ENCODE measurements at regions not wholly inside any gene's neighbourhood (a gene's known extent, or its start where the extent isn't known, plus 50 kb on each side); places are given as distances from the start of the nearest gene placed in this dataset.
A peak's percentile ranks its signal among the peaks of the same experiment; 100 is the strongest.

GRCh38 chr18:37762076-37762621 lies 196.6 kb upstream of the CELF4 start:
- Mint-ChIP-seq H3K36me3 (no peaks in the 10 kb centered on the region), H3K27ac (no peak overlapping the region), H3K27me3 (ENCODE audit: insufficient read depth, low read depth) (peaks cover 2% of the 10 kb centered on the region), H3K9me3 (no peaks in the 10 kb centered on the region), H3K4me3 (no peak overlapping the region), H3K4me1 (no peaks in the 10 kb centered on the region)
- TF ChIP-seq CTCF (IDR thresholded peaks at IDR 0.05) = no peak
- no peak for TF ChIP-seq EZH2phosphoT487 (IDR thresholded peaks at IDR 0.05)
- no peak for TF ChIP-seq EZH2 (IDR thresholded peaks at IDR 0.05)
- no peak overlapping the region for H3K4me2 ChIP-seq
- H3K79me2 ChIP-seq (ENCODE audit: low read depth) = no peaks in the 10 kb centered on the region
- H3K27ac ChIP-seq = no peak overlapping the region
- no peak overlapping the region for H3K9ac ChIP-seq
- H3K9me3 ChIP-seq (ENCODE audit: low read depth) = no peaks in the 10 kb centered on the region
- no peaks in the 10 kb centered on the region for H4K20me1 ChIP-seq (ENCODE audit: low read depth)
- no peak for DNase-seq (ENCODE audit: low spot score)
- H3K4me1 ChIP-seq = no peaks in the 10 kb centered on the region
- H2AFZ ChIP-seq (replicated peaks) = no peak overlapping the region
- H3F3A ChIP-seq (ENCODE audit: low read depth) = no peaks in the 10 kb centered on the region
- H3K36me3 ChIP-seq = no peaks in the 10 kb centered on the region
- no peak overlapping the region for H3K4me3 ChIP-seq
- no peaks in the 10 kb centered on the region for H3K27me3 ChIP-seq

GRCh38 chr18:37754141-37754540 lies 188.5 kb upstream of the CELF4 start:
- no peak overlapping the region for H3K27ac ChIP-seq
- no peak overlapping the region for H2AFZ ChIP-seq (replicated peaks)
- no peak overlapping the region for H3K4me2 ChIP-seq
- no peaks in the 10 kb centered on the region for H3K36me3 Mint-ChIP-seq
- TF ChIP-seq EZH2 (IDR thresholded peaks at IDR 0.05) (no peak), EZH2phosphoT487 (IDR thresholded peaks at IDR 0.05) (no peak), CTCF (IDR thresholded peaks at IDR 0.05) (no peak)
- no peaks in the 10 kb centered on the region for H3K36me3 ChIP-seq
- no peak overlapping the region for H3K4me3 ChIP-seq
- H3K9me3 Mint-ChIP-seq = no peaks in the 10 kb centered on the region
- H3K9ac ChIP-seq = no peak overlapping the region
- DNase-seq (ENCODE audit: low spot score) = no peak
- no peak overlapping the region for H3K4me3 Mint-ChIP-seq
- H3K4me1 ChIP-seq = no peaks in the 10 kb centered on the region
- no peaks in the 10 kb centered on the region for H3K9me3 ChIP-seq (ENCODE audit: low read depth)
- H3F3A ChIP-seq (ENCODE audit: low read depth) = no peaks in the 10 kb centered on the region
- H4K20me1 ChIP-seq (ENCODE audit: low read depth) = no peaks in the 10 kb centered on the region
- no peaks in the 10 kb centered on the region for H3K27me3 ChIP-seq
- H3K27ac Mint-ChIP-seq = no peak overlapping the region
- H3K27me3 Mint-ChIP-seq (ENCODE audit: insufficient read depth, low read depth) = no peaks in the 10 kb centered on the region
- H3K79me2 ChIP-seq (ENCODE audit: low read depth) = no peaks in the 10 kb centered on the region
- peaks cover 8% of the 10 kb centered on the region for H3K4me1 Mint-ChIP-seq

GRCh38 chr18:37742436-37742835 lies 176.8 kb upstream of the CELF4 start:
- Histone ChIP-seq H3K4me1 (peaks cover 18% of the 10 kb centered on the region), H3K4me3 (no peak overlapping the region), H3K9ac (no peak overlapping the region), H4K20me1 (ENCODE audit: low read depth) (no peaks in the 10 kb centered on the region), H3F3A (ENCODE audit: low read depth) (no peaks in the 10 kb centered on the region), H3K27me3 (peaks cover 15% of the 10 kb centered on the region), H3K36me3 (no peaks in the 10 kb centered on the region), H3K4me2 (peak overlapping the region; percentile 58), H3K27ac (no peak overlapping the region), H2AFZ (replicated peaks) (no peak overlapping the region), H3K79me2 (ENCODE audit: low read depth) (no peaks in the 10 kb centered on the region), H3K9me3 (ENCODE audit: low read depth) (no peaks in the 10 kb centered on the region)
- H3K36me3 Mint-ChIP-seq = no peaks in the 10 kb centered on the region
- no peak for TF ChIP-seq CTCF (IDR thresholded peaks at IDR 0.05)
- TF ChIP-seq EZH2 (IDR thresholded peaks at IDR 0.05) = no peak
- DNase-seq (ENCODE audit: low spot score) = peak; percentile 81
- no peaks in the 10 kb centered on the region for H3K27me3 Mint-ChIP-seq (ENCODE audit: insufficient read depth, low read depth)
- H3K4me1 Mint-ChIP-seq = peaks cover 7% of the 10 kb centered on the region
- H3K9me3 Mint-ChIP-seq = no peaks in the 10 kb centered on the region
- no peak overlapping the region for H3K4me3 Mint-ChIP-seq
- H3K27ac Mint-ChIP-seq = no peak overlapping the region
